SIG-M5 treated with dmso at 0.1 percent for 504 hours (cell line): ENCODE measurements at regions not wholly inside any gene's neighbourhood (a gene's known extent, or its start where the extent isn't known, plus 50 kb on each side); places are given as distances from the start of the nearest gene placed in this dataset.

ENCODE experiments used
- DNase-seq: peaks from one replicate; lab custom pipeline; 2025; ENCODE audit not compliant: unreplicated experiment; lab: John Stamatoyannopoulos, UW

GRCh38 chr13:79267560-79267959 is 138.5 kb downstream of the RBM26 start:
- no peak for DNase-seq

GRCh38 chr13:79258489-79258888 is 147.6 kb downstream of the RBM26 start:
- DNase-seq, result no peak

- DNase-seq, result no peak
Measured at GRCh38 chr13:79246578-79246949, 159.5 kb downstream of the RBM26 start.

- DNase-seq, result no peak
Measured at GRCh38 chr13:79245937-79246577, 160.0 kb downstream of the RBM26 start.

- DNase-seq, result no peak
Measured at GRCh38 chr13:79241697-79242096, 164.4 kb downstream of the RBM26 start.

GRCh38 chr13:79237981-79238380 is 168.1 kb downstream of the RBM26 start:
- DNase-seq, result no peak

GRCh38 chr13:79231887-79232286 is 174.2 kb downstream of the RBM26 start:
- DNase-seq, result no peak

- DNase-seq, result no peak
Measured at GRCh38 chr13:79229761-79230160, 176.3 kb downstream of the RBM26 start.

GRCh38 chr13:79228972-79229371 is 177.1 kb downstream of the RBM26 start:
- no peak for DNase-seq

GRCh38 chr13:79227418-79227817 is 178.6 kb downstream of the RBM26 start:
- DNase-seq, result peak; percentile 88

- DNase-seq, result no peak
Measured at GRCh38 chr13:79226938-79227337, 179.1 kb downstream of the RBM26 start.

- no peak for DNase-seq
Measured at GRCh38 chr13:79226250-79226649, 179.8 kb downstream of the RBM26 start.

- DNase-seq, result no peak
Measured at GRCh38 chr13:79225487-79226232, 180.4 kb downstream of the RBM26 start.

- no peak for DNase-seq
Measured at GRCh38 chr13:79222427-79223205, 183.4 kb downstream of the RBM26 start.

GRCh38 chr13:79212064-79212619 is 193.9 kb downstream of the RBM26 start:
- DNase-seq, result no peak

- DNase-seq, result peak; percentile 17
Measured at GRCh38 chr13:79211377-79211776, 194.7 kb downstream of the RBM26 start.

GRCh38 chr13:79197933-79198332 is 208.1 kb downstream of the RBM26 start:
- DNase-seq, result no peak

GRCh38 chr13:79196843-79197242 is 209.2 kb downstream of the RBM26 start:
- DNase-seq, result no peak

GRCh38 chr13:79196366-79196765 is 209.7 kb downstream of the RBM26 start:
- DNase-seq, result no peak

GRCh38 chr13:79194727-79195126 is 211.3 kb downstream of the RBM26 start:
- DNase-seq, result no peak

- DNase-seq, result peak; percentile 89
Measured at GRCh38 chr13:79194272-79194671, 211.8 kb downstream of the RBM26 start.

- no peak for DNase-seq
Measured at GRCh38 chr13:79191501-79191900, 214.6 kb downstream of the RBM26 start.
